C1 segment of cervical spinal cord (tissue), 14 donors: ENCODE measurements at regions not wholly inside any gene's neighbourhood (a gene's known extent, or its start where the extent isn't known, plus 50 kb on each side); places are given as distances from the start of the nearest gene placed in this dataset.

Source experiments
- DNase-seq, 14 donors: peaks; one replicate each; lab custom pipeline; 2025; lab: John Stamatoyannopoulos, UW

DNA sequence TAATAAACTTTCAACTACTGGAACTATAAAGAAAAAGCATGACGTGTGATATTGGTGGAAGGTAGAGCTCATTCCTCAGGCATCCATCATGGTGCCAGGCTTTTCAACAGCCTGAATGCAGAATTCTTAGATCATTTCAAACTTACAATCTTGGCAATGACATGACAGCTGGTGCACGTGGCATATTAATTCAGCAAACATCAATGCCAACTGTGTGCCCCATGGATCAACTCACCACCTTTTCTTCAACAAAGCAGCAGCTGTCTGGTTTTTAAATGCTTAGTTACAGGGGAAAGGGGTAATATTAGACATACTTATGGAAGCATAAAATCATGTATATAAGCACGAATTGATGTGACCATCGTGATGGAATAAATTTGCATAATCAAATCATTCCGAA lies 56.0 kb upstream of the OR13F1 start:
- no peak for DNase-seq
